Calu3 (cell line): ENCODE measurements at regions not wholly inside any gene's neighbourhood (a gene's known extent, or its start where the extent isn't known, plus 50 kb on each side); places are given as distances from the start of the nearest gene placed in this dataset.

Experiments
- BruUV-seq: library from RNA; stranded (reverse); fragments of 400-500 nt; replicated peaks from 2 replicates; lab custom pipeline; 2021; lab: Mats Ljungman, UMichigan
- CTCF ChIA-PET: fragments of 300-600 bp; sonication (Branson Sonifier 250); formaldehyde crosslinking; loops from one replicate; lab custom pipeline; 2022; ENCODE audit warnings: antibody characterized with exemption; lab: Charles Lee
- DNase-seq: peaks from one replicate; pipeline ENCODE4 v3.0.0; 2022
- H3K27ac Mint-ChIP-seq: one replicate; pipeline ENCODE4 v1.8.0; 2022; ENCODE audit warnings: mixed read lengths; ENCODE audit not compliant: unreplicated experiment
- H3K27me3 Mint-ChIP-seq: one replicate; pipeline ENCODE4 v1.8.0; 2022; ENCODE audit warnings: mixed read lengths; ENCODE audit not compliant: unreplicated experiment
- H3K36me3 Mint-ChIP-seq: one replicate; pipeline ENCODE4 v1.8.0; 2022; ENCODE audit warnings: mild to moderate bottlenecking, moderate library complexity, mixed read lengths; ENCODE audit not compliant: insufficient read depth, unreplicated experiment
- H3K4me1 Mint-ChIP-seq: one replicate; pipeline ENCODE4 v1.8.0; 2022; ENCODE audit warnings: mild to moderate bottlenecking, low read depth, mixed read lengths; ENCODE audit not compliant: unreplicated experiment
- H3K4me3 Mint-ChIP-seq: one replicate; pipeline ENCODE4 v1.8.0; 2022; ENCODE audit warnings: mild to moderate bottlenecking, low read depth, moderate library complexity, mixed read lengths; ENCODE audit not compliant: unreplicated experiment
- H3K9me3 Mint-ChIP-seq: one replicate; pipeline ENCODE4 v1.8.0; 2022; ENCODE audit warnings: low read depth, mixed read lengths; ENCODE audit not compliant: unreplicated experiment
- intact Hi-C: fragments of 100-400 bp; cut with micrococcal nuclease; formaldehyde crosslinking; loops from one replicate; pipeline ENCODE4 v1.10.0; 2022; ENCODE audit not compliant: unreplicated experiment
- TF ChIP-seq, protein P1 (sequence below): fragments of 200-600 bp; IDR thresholded peaks from one replicate; pipeline ENCODE4 v1.8.0; 2022; ENCODE audit warnings: antibody characterized with exemption; ENCODE audit not compliant: unreplicated experiment

DNA sequence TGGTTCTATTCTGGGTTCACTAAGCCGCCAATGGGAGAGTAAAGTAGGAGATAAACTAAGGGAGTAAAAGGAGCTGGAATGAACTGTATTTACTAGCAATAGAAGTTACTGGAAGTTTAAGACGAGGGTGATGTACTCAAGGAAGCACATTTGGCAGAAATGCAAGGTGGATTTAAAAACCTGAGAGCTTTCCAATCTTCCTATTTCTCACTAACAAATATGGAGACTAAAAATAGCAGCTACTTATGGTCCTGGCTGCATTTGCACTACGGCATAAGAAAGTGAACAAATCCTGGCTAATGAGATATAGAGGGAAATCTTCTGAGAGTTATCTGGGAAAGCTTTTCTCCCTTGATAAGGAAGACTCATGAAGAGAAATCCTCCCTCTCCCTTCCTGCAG lies 153.4 kb downstream of the TMEM161B start:
- no TSS peak for BruUV-seq
- TF ChIP-seq, protein P1, sequence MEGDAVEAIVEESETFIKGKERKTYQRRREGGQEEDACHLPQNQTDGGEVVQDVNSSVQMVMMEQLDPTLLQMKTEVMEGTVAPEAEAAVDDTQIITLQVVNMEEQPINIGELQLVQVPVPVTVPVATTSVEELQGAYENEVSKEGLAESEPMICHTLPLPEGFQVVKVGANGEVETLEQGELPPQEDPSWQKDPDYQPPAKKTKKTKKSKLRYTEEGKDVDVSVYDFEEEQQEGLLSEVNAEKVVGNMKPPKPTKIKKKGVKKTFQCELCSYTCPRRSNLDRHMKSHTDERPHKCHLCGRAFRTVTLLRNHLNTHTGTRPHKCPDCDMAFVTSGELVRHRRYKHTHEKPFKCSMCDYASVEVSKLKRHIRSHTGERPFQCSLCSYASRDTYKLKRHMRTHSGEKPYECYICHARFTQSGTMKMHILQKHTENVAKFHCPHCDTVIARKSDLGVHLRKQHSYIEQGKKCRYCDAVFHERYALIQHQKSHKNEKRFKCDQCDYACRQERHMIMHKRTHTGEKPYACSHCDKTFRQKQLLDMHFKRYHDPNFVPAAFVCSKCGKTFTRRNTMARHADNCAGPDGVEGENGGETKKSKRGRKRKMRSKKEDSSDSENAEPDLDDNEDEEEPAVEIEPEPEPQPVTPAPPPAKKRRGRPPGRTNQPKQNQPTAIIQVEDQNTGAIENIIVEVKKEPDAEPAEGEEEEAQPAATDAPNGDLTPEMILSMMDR = no peak
- Mint-ChIP-seq H3K27ac (no peak overlapping the region), H3K4me1 (peaks cover 21% of the 10 kb centered on the region), H3K9me3 (no peaks in the 10 kb centered on the region), H3K36me3 (no peaks in the 10 kb centered on the region), H3K27me3 (no peaks in the 10 kb centered on the region), H3K4me3 (no peak overlapping the region)
- DNase-seq = no peak
- CTCF ChIA-PET = no interaction called here
- intact Hi-C loops = no loop called here

DNA sequence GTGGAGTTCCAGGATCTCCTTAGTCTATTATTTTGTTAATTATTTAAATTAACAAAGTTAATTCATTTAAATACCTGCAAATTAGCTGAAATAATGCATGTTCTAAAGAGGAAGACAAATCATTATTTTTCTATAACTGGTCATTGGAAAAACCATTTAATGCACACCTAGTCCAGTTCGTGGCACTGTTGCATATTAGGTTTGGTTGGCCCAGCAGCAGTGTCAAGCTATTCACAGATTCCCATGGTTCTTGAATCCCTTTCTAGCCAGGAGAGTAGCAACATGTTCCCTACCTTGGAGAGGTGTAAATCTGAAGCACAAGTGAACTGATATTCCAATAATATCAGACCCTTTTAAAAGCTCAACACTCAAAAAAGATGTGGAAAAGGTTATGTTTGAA lies 155.2 kb downstream of the TMEM161B start:
- Mint-ChIP-seq H3K9me3 (no peaks in the 10 kb centered on the region), H3K4me3 (no peak overlapping the region)
- intact Hi-C loops = no loop called here

DNA sequence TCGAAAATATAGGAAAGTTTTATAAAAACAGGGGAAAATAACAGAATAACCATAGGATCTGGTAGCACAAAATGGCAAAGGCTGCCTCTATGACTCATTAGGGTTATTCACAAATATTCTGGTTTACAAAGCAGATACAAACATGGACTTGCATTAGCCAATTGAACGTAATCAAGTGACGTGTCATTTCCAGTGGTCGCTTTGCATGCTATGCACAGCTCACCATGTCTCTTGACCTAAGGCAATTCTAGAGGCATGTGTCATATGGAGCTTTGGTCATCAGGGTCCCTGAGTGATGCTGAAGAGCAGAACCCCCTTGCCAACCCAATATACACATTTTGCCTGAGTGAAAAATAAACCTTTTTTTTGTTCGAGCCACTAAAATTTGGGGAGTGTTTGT lies 158.8 kb downstream of the TMEM161B start:
- TF ChIP-seq, protein P1 = no peak
- intact Hi-C loops = no loop called here
- no peak for DNase-seq
- Mint-ChIP-seq H3K9me3 (no peaks in the 10 kb centered on the region), H3K4me1 (no peaks in the 10 kb centered on the region), H3K27me3 (no peaks in the 10 kb centered on the region), H3K4me3 (no peak overlapping the region), H3K36me3 (no peaks in the 10 kb centered on the region), H3K27ac (no peak overlapping the region)
- BruUV-seq = no TSS peak
- CTCF ChIA-PET = interaction anchor here (0.6 kb wide), 1 partner anchor 775 kb away, joined by 3 read pairs; no protein-coding TSS in a partner anchor

More for the DNA sequence above, 155.2 kb downstream of the TMEM161B start:
- Mint-ChIP-seq H3K4me1 (peaks cover 21% of the 10 kb centered on the region), H3K27me3 (no peaks in the 10 kb centered on the region), H3K36me3 (no peaks in the 10 kb centered on the region), H3K27ac (no peak overlapping the region)
- CTCF ChIA-PET = interaction anchor here (0.6 kb wide), 1 partner anchor 1635 kb away, joined by 3 read pairs; no protein-coding TSS in a partner anchor
- BruUV-seq = no TSS peak
- DNase-seq = no peak
- TF ChIP-seq, protein P1 = no peak

DNA sequence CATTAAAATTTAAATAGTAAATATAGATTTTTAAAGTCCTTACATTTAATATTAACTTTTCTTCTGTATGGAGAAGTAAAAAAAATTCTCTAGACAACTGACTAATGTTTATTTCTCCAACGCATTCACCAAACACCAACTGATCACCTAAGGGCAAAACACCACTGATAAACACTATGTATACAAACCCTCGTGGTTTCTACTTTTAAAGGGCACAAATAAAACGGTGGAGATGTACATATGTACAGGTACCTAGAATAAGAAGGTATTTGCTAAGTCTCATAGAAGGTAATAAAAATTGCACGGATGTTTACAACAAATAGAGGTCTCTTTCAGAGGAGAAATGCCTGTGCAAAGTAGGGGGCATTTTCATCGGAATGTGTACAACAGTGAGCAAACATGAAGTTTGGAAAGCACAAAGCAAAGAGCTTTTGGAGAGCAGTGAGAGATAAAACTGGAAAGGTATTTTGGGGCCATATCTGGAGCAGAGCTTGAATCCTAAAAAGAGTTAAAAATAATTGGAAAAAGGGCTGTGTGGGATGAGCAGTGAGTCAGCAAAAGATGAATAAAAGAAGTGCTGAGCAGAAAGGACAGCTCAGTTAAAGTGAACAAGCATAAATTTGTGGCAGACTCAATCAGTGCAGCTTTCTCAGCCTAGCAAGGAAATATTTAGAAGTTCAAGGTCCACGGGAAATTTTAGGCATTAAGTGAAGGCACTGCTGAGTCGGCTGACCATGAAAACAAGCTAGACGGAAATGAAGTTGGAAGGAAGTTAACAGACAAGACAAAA lies 160.0 kb downstream of the TMEM161B start:
- Mint-ChIP-seq H3K4me3 (no peak overlapping the region), H3K4me1 (no peaks in the 10 kb centered on the region), H3K27ac (no peak overlapping the region), H3K9me3 (no peaks in the 10 kb centered on the region), H3K27me3 (no peaks in the 10 kb centered on the region), H3K36me3 (no peaks in the 10 kb centered on the region)
- no TSS peak for BruUV-seq
- intact Hi-C loops = no loop called here
- no peak for DNase-seq
- TF ChIP-seq, protein P1 = no peak
- CTCF ChIA-PET = interaction anchor here (0.6 to 1.0 kb wide), 2 partner anchors 11 to 765 kb away, joined by 3 to 8 read pairs; no protein-coding TSS in a partner anchor
